B cell (primary cell): ENCODE measurements at regions not wholly inside any gene's neighbourhood (a gene's known extent, or its start where the extent isn't known, plus 50 kb on each side); places are given as distances from the start of the nearest gene placed in this dataset.

Experiments used
- CTCF ChIP-seq: fragments of 200-600 bp; IDR thresholded peaks from one replicate; pipeline ENCODE4 v1.8.0; 2022; ENCODE audit warnings: antibody characterized with exemption, mild to moderate bottlenecking
- EZH2 ChIP-seq: IDR thresholded peaks from 2 replicates; pipeline ENCODE4 v1.6.1; 2012; ENCODE audit warnings: borderline replicate concordance, low read depth, mild to moderate bottlenecking, moderate library complexity, low read length; ENCODE audit not compliant: insufficient read depth, poor library complexity, severe bottlenecking

- TF ChIP-seq CTCF (no peak), EZH2 (no peak)
These were observed 208.7 kb downstream of the PTPRU start for GRCh38 chr1:29444782-29445729.
